GM18909 (cell line): ENCODE measurements at regions not wholly inside any gene's neighbourhood (a gene's known extent, or its start where the extent isn't known, plus 50 kb on each side); places are given as distances from the start of the nearest gene placed in this dataset.
"Not testable (repeated sequence)": the region's sequence is repeated elsewhere in the genome, so short reads cannot be mapped to it uniquely, and the experiment has no call there.

Source experiments
- ATAC-seq: cut with Tn5 transposase; IDR thresholded peaks from one replicate; pipeline ENCODE4 v1.9.1; 2021; ENCODE audit warnings: mild to moderate bottlenecking; ENCODE audit not compliant: unreplicated experiment, poor library complexity

- no peak for ATAC-seq
Measured at GRCh38 chr14:48349689-48350088, 674.3 kb upstream of the MDGA2 start.

DNA sequence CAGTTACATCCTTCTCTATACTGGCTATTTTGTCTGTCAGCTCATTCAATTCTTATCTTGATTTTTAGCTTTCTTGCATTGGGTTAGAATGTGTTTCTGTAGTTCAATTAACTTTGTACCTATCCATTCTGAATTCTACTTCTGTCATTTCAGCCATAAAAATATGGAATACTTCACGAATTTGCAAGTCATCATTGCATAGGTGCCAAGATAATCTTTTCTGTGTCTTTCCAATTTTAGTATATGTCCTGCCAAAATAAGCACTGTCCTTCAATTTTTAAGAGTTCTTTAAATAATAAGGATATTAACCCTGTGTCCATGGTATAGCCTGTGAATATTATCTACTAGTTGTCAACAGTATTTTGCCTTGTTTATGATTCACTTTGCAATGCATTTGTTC lies 665.7 kb upstream of the MDGA2 start:
- ATAC-seq: no peak

DNA sequence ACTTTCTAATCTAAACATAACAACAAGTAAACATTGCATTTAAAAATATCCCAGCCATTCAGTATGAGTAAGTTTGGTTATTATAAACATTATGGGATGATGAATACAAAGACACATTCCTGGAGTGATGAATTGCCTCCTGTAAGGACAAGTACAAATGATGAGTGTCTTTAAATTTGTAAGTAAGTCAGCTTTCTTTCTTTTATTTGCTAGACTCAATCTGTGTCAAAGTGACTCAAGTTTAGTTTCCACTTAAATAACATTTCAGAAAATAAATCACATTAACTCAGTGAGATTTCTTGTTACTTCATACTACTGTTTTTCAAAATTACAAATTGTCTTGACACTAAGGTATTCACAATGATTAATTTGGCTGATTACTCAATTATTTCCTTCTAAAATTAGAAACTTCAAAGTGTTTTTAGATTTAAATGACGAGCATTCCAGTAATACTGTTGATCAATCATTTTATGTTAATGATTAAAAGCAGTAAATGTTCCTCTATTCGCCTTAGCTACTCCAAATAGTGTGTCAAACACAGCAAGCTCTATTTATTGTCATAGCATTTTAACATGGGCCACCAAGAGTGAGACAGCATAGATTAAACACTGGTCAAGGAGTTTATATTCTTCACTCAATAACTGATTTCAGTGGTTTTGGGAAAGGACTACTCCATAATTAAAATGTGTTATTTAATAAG lies 658.0 kb upstream of the MDGA2 start:
- ATAC-seq: no peak

GRCh38 chr14:48331421-48331820 lies 656.0 kb upstream of the MDGA2 start:
- no peak for ATAC-seq

DNA sequence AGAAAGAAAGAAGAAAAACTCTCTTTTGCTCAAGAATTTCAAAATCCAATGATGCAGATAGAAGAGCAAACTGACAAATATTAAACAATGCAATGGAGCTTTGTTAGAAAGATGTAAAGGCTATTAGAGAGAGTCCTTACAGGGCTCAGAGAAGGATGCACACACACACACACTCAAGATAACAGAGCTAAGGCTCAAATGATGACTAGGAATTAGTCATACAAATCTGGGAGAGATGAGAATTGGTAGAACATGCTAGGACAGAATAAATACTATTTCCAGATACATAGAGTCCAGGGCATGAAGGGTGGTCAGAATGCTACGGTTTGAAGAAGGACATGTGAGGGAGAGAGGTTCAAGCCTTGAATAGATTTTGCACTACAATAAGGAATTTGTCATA lies 650.1 kb upstream of the MDGA2 start:
- no peak for ATAC-seq

DNA sequence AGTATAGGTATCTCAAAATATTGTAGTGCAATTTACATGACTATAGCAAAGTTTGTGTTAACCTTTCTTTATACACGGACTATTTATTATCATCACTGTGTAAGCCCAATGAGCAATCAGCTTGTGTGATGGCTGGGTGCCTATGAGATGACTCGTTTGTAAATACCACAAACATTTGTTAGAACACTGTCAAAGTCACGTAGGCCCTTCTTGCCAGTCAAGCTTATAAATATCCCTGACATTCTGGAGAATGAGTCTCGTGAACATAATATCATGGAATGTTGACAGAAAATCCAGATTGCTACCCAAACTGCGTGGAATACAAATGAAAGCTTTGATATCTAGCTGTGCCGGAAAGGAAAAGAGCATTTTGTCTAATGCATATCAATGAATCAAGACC lies 648.3 kb upstream of the MDGA2 start:
- ATAC-seq: no peak

DNA sequence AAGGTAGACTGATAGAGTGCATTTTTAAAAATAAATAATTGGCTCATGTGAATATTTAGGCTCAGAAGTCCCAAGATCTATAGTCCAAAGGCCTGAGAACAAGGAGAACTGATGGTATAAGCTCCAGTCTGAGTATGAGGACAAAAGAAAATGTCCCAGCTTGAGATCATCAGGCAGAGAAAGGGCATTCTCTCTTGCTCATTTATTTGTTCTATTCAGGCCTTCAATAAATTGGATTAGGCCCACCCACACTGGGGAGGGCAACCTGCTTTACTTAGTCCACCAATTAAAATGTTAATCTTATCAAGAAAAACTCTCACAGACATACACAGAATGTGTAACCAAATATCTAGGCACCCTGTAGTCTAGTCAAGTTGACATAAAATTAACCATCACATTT lies 644.4 kb upstream of the MDGA2 start:
- no peak for ATAC-seq

GRCh38 chr14:48304729-48305128 lies 629.3 kb upstream of the MDGA2 start:
- ATAC-seq: no peak

DNA sequence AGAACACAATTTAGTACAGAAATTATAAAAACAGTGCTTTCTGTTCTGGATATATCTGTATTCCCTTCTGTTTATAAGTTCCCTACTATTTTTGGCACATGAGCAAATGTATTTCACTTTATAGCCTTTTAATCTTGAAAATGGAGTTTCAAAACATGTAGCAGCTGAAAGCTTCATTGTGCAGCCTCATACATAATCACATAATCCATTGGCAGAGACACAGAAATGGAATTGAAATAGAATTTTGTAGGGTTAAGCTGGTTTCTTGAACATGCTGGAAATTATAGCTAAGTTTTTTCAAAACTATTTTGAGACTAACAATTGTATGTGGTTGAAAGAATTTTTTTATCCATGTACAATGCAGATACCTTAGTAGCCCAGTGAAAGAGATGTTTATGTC lies 614.3 kb upstream of the MDGA2 start:
- ATAC-seq: no peak

- ATAC-seq: not testable (repeated sequence)
Measured at GRCh38 chr14:48285217-48285616, 609.8 kb upstream of the MDGA2 start.

- no peak for ATAC-seq
Measured at GRCh38 chr14:48275301-48275700, 599.9 kb upstream of the MDGA2 start.

DNA sequence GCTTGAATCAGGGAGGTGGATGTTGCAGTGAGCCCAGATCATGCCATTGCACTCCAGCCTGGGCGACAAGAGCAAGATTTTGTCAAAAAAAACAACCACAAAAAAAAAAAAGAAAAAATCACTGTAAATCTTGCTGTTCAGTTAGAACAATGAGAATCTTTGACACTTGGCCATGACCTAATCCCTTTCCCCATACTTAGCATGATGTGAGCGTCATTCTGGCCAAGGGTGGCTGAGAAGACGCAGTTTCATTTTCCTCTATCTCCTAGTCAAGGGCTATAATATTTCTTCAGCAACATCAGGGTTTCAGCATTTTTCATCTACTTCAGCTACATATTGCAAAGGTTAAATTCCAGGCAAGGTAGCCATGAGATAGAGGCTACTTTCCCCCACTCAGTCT lies 599.4 kb upstream of the MDGA2 start:
- ATAC-seq: no peak

- ATAC-seq: not testable (repeated sequence)
Measured at GRCh38 chr14:48267926-48268325, 592.5 kb upstream of the MDGA2 start.

GRCh38 chr14:48266201-48266600 lies 590.8 kb upstream of the MDGA2 start:
- ATAC-seq: not testable (repeated sequence)

DNA sequence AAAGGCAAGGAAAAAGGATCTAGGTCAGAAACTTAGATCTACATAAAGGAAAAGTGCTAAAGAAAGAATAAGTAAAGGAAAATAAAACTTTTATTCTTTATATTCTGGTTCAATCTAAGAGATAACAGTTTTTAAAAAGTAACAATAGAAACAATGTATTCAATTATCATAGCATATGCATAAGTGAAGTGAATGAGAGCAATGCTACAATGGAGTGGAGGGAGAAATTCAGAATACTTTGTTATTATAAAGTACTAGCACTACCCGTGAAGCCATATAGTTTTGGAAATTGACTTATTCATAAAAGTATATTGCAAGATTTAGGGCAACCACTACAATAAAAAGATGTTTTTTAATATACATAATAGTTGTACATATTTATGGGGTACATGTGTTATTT lies 586.0 kb upstream of the MDGA2 start:
- ATAC-seq: no peak

DNA sequence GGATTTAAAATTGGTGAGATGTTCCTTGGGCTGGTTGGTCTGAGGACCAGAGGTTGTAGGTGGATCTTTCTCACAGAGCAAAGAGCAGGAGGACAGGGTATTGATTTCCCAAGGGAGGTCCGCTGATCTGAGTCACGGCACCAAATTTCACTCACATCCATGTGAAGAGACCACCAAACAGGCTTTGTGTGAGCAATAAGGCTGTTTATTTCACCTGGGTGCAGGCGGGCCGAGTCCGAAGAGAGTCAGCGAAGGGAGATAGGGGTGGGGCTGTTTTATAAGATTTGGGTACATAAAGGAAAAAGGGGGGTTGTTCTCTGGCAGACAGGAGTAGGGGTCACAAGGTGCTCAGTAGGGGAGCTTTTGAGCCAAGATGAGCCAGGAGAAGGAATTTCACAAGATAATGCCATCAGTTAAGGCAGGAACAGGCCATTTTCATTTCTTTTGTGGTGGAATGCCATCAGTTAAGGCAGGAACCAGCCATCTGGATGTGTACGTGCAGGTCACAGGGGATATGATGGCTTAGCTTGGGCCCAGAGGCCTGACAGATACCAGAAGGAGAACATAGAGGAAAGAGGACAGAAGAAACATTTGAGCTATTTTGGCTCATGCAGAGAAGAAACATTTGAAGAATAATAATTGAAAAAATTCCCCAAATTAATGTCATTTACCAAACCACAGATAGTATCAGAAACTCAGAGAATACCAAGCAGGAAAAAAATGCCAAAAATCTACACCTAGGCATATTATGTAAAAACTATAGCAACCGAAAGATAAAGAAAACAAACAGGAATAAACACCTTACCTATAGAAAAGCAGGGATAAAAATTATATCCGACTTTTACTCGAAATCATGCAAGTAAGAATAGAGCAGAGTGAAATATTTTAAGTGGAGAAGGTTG lies 585.2 kb upstream of the MDGA2 start:
- ATAC-seq: not testable (repeated sequence)

GRCh38 chr14:48259876-48260275 lies 584.5 kb upstream of the MDGA2 start:
- not testable (repeated sequence) for ATAC-seq

DNA sequence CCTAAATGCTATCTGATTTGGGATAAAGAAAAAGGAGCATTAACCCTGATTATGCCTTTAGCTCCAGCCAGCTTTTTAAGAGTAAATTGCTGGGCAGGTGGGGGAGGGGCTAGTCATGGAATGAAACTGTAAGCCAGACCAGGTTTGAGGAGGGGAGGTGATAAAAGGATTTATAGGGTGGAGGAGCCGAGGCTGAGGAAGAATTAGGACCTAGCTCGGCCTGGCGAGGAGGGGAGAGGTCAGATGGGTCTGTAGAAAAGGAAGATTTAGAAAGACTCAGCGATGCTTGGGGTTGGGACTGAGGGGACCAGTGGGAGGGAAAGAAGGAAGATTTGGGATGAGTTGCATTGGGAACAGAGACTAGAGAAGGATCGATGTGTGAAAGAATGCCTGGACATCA lies 583.8 kb upstream of the MDGA2 start:
- ATAC-seq: not testable (repeated sequence)

GRCh38 chr14:48258703-48259102 lies 583.3 kb upstream of the MDGA2 start:
- not testable (repeated sequence) for ATAC-seq

DNA sequence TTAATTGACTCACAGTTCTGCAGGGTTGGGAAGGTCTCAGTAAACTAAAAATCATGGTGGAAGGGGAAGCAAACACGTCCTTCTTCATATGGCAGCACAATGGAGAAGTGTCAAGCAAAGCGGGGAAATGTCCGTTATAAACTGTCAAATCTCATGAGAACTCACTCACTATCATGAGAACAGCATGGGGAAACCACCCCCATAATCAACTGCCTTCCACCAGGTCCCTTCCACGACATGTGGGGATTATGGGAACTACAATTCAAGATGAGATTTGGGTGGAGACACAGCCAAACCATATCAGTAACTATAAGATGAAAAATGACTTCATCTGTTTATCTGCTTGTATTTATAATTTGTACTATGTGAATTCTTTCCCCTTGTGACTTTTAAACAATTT lies 577.6 kb upstream of the MDGA2 start:
- no peak for ATAC-seq

GRCh38 chr14:48251290-48251689 lies 575.9 kb upstream of the MDGA2 start:
- ATAC-seq: no peak

GRCh38 chr14:48250575-48250974 lies 575.2 kb upstream of the MDGA2 start:
- no peak for ATAC-seq
